ENCODE measurements at regions not wholly inside any gene's neighbourhood (a gene's known extent, or its start where the extent isn't known, plus 50 kb on each side); places are given as distances from the start of the nearest gene placed in this dataset.

GRCh38 chr1:117783606-117784396, 145.6 kb downstream of the GDAP2 start:
- no peak for DNase-seq (ENCODE audit: low read depth)
- no peak overlapping the region for H3K4me3 ChIP-seq (ENCODE audit: control insufficient read depth, low read depth, low read length)
- no peak for TF ChIP-seq CTCF (IDR thresholded peaks at IDR 0.05; ENCODE audit: control insufficient read depth, insufficient read depth, low read depth, low read length, missing control alignments)

- H3K4me3 ChIP-seq (ENCODE audit: control insufficient read depth, low read depth, low read length): no peak overlapping the region
- no peak for TF ChIP-seq CTCF (IDR thresholded peaks at IDR 0.05; ENCODE audit: control insufficient read depth, insufficient read depth, low read depth, low read length, missing control alignments)
- DNase-seq (ENCODE audit: low read depth): no peak
Observed at GRCh38 chr1:117788014-117788413, 141.4 kb downstream of the GDAP2 start.

GRCh38 chr1:117793413-117793812, 136.0 kb downstream of the GDAP2 start:
- no peak for DNase-seq (ENCODE audit: low read depth)
- H3K4me3 ChIP-seq (ENCODE audit: control insufficient read depth, low read depth, low read length): no peak overlapping the region
- no peak for TF ChIP-seq CTCF (IDR thresholded peaks at IDR 0.05; ENCODE audit: control insufficient read depth, insufficient read depth, low read depth, low read length, missing control alignments)

- H3K4me3 ChIP-seq (ENCODE audit: control insufficient read depth, low read depth, low read length): no peak overlapping the region
- peak; percentile 29 for DNase-seq (ENCODE audit: low read depth)
- TF ChIP-seq CTCF (IDR thresholded peaks at IDR 0.05; ENCODE audit: control insufficient read depth, insufficient read depth, low read depth, low read length, missing control alignments): no peak
Observed at GRCh38 chr1:117794073-117794472, 135.3 kb downstream of the GDAP2 start.

DNA sequence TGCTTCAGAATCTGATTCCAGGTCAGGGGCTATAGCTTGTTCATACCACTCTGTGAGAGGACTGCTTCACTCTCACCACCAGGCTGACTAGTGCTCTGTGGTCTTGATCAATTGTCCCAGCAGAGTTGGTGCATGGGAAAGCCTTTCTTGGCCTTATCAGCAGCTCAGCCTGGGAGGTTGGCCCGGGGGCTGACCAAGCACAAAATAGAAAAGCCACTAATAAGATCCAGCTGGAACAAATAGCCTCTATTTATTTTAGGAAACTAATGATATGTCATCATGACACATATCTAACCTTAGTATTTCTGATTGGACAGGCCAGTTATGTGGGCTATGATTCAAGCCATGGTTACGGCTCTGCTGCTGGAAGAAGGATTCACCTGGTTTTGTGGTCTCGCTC, 134.2 kb downstream of the GDAP2 start:
- H3K4me3 ChIP-seq (ENCODE audit: control insufficient read depth, low read depth, low read length): no peak overlapping the region
- DNase-seq (ENCODE audit: low read depth): peak; percentile 78
- peak; percentile 51 for TF ChIP-seq CTCF (IDR thresholded peaks at IDR 0.05; ENCODE audit: control insufficient read depth, insufficient read depth, low read depth, low read length, missing control alignments)

GRCh38 chr1:117795792-117796191, 133.6 kb downstream of the GDAP2 start:
- DNase-seq (ENCODE audit: low read depth): no peak
- no peak overlapping the region for H3K4me3 ChIP-seq (ENCODE audit: control insufficient read depth, low read depth, low read length)
- no peak for TF ChIP-seq CTCF (IDR thresholded peaks at IDR 0.05; ENCODE audit: control insufficient read depth, insufficient read depth, low read depth, low read length, missing control alignments)

Measured in AG09309 (cell line).